Stimulated activated CD8-positive, alpha-beta memory T cell treated with anti-CD3 and anti-CD28 coated beads, Interleukin-7, amount 100 ng/mL, for 48 hours (primary cell): ENCODE measurements at regions not wholly inside any gene's neighbourhood (a gene's known extent, or its start where the extent isn't known, plus 50 kb on each side); places are given as distances from the start of the nearest gene placed in this dataset.
A peak's percentile ranks its signal among the peaks of the same experiment; 100 is the strongest.

Experiments
- DNase-seq, 2 donors: peaks; one replicate each; pipeline ENCODE4 v3.0.0-alpha.2; 2020; ENCODE audit warnings: low read depth in 1 of 2; ENCODE audit errors: extremely low read depth in 1 of 2

- DNase-seq = no peak
Observed at GRCh38 chr6:4308364-4308763, 173.0 kb upstream of the ECI2 start.

GRCh38 chr6:4304927-4305455 lies 169.6 kb upstream of the ECI2 start:
- no peak for DNase-seq

- no peak for DNase-seq
Observed at GRCh38 chr6:4303638-4304037, 168.3 kb upstream of the ECI2 start.

- DNase-seq = no peak
Observed at GRCh38 chr6:4302524-4302923, 167.1 kb upstream of the ECI2 start.

GRCh38 chr6:4301871-4302270 lies 166.5 kb upstream of the ECI2 start:
- no peak for DNase-seq

GRCh38 chr6:4300917-4301316 lies 165.5 kb upstream of the ECI2 start:
- DNase-seq = no peak

- no peak for DNase-seq
Observed at GRCh38 chr6:4299476-4299875, 164.1 kb upstream of the ECI2 start.

- DNase-seq = no peak
Observed at GRCh38 chr6:4297348-4297747, 162.0 kb upstream of the ECI2 start.

GRCh38 chr6:4296552-4296951 lies 161.2 kb upstream of the ECI2 start:
- DNase-seq = no peak

- DNase-seq = no peak
Observed at GRCh38 chr6:4295783-4296155, 160.4 kb upstream of the ECI2 start.

- DNase-seq = no peak
Observed at GRCh38 chr6:4295058-4295782, 159.8 kb upstream of the ECI2 start.

GRCh38 chr6:4294636-4295035 lies 159.3 kb upstream of the ECI2 start:
- no peak for DNase-seq

- DNase-seq = no peak
Observed at GRCh38 chr6:4291453-4292403, 156.4 kb upstream of the ECI2 start.

GRCh38 chr6:4289770-4290320 lies 154.5 kb upstream of the ECI2 start:
- no peak for DNase-seq

GRCh38 chr6:4287811-4288244 lies 152.5 kb upstream of the ECI2 start:
- no peak for DNase-seq

GRCh38 chr6:4287372-4287771 lies 152.0 kb upstream of the ECI2 start:
- DNase-seq = no peak

- no peak for DNase-seq
Observed at GRCh38 chr6:4282926-4283325, 147.6 kb upstream of the ECI2 start.

GRCh38 chr6:4281341-4282293 lies 146.2 kb upstream of the ECI2 start:
- peak in 1 of 2 donors; percentile 17 for DNase-seq

GRCh38 chr6:4280707-4281106 lies 145.3 kb upstream of the ECI2 start:
- no peak for DNase-seq

- DNase-seq = no peak
Observed at GRCh38 chr6:4280031-4280430, 144.7 kb upstream of the ECI2 start.
